ENCODE measurements at regions not wholly inside any gene's neighbourhood (a gene's known extent, or its start where the extent isn't known, plus 50 kb on each side); places are given as distances from the start of the nearest gene placed in this dataset.

DNA sequence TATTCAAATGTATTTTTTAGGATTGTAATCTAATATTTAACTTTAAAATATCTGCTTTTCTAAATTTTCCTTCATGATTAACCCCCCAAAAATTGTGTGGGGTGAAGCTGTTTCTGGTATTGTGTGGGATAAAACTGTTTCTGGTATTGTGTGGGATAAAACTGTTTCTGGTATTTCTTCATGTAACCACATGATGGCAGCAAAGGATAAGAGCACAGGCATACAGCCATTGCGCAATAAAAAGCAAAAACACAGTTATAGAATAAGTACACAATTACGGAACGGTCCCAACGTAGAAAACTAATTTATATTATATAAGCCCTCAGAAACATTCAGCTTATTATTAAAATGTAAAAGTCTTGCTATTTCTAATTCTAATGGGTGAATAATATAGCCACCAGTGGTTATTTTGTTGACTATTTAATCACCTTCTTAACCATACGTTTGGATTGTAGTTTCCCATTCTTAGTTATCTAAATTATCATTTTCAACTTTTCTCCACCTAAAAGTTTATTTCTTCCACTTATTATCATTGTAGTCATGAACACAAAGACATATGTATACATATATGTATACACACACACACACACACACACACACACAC lies 333.9 kb upstream of the FSTL5 start:
- Histone ChIP-seq H3K36me3 (ENCODE audit: control insufficient read depth, insufficient read depth, low read length) (no peaks in the 10 kb centered on the region), H3K27me3 (ENCODE audit: control insufficient read depth, insufficient read depth, low read length) (no peaks in the 10 kb centered on the region), H3K4me3 (ENCODE audit: low read depth in 2 of 2, low read length in 2 of 2) (no peak overlapping the region), H3K4me1 (ENCODE audit: control insufficient read depth, insufficient read depth, low read length) (no peaks in the 10 kb centered on the region), H3K9me3 (ENCODE audit: control insufficient read depth, insufficient read depth, low read depth, low read length) (no peaks in the 10 kb centered on the region), H3K27ac (ENCODE audit: low read length) (no peak overlapping the region)
- TF ChIP-seq CTCF (IDR thresholded peaks at IDR 0.05) (peak; percentile 71; the same call in 1 of the 2 replicates), SIN3A (IDR thresholded peaks at IDR 0.05; ENCODE audit: borderline replicate concordance, insufficient read depth, low read depth, low read length) (no peak)
- intact Hi-C loops (cut with micrococcal nuclease; ENCODE audit: unreplicated experiment), result loop anchor here (2.0 to 10.0 kb wide), 4 partner anchors 540 to 1045 kb away; partner anchors contain the start of gene NPY1R
- CTCF ChIA-PET, result interaction anchor here (1.0 kb wide), 1 partner anchor 835 kb away, joined by 6 read pairs; the partner anchor contains the start of gene NPY1R
- DNase-seq (ENCODE audit: low read depth, low spot score) (no peak), ATAC-seq (peak; percentile 68; the same call in 1 of the 2 replicates)
- POLR2A ChIA-PET, result no interaction called here
- in situ Hi-C loops (cut with HindIII; ENCODE audit: low pct_unique_long_range_greater_than_20kb, low sequenced_read_pairs), result no loop called here
- no TSS peak for BruUV-seq (replicated peaks)

GRCh38 chr4:162494935-162495334 lies 331.1 kb upstream of the FSTL5 start:
- H3K4me1 ChIP-seq (ENCODE audit: control insufficient read depth, insufficient read depth, low read length), result no peaks in the 10 kb centered on the region
- in situ Hi-C loops (cut with HindIII; ENCODE audit: low pct_unique_long_range_greater_than_20kb, low sequenced_read_pairs), result no loop called here
- ATAC-seq (no peak), DNase-seq (ENCODE audit: low read depth, low spot score) (no peak)
- H3K36me3 ChIP-seq (ENCODE audit: control insufficient read depth, insufficient read depth, low read length), result no peaks in the 10 kb centered on the region
- ChIA-PET POLR2A (no interaction called here), CTCF (no interaction called here)
- TF ChIP-seq CTCF (IDR thresholded peaks at IDR 0.05) (no peak), POLR2AphosphoS5 (IDR thresholded peaks at IDR 0.05; ENCODE audit: low read depth, low read length) (no peak), TCF7L2 (IDR thresholded peaks at IDR 0.05; ENCODE audit: low read depth, low read length) (no peak), SIN3A (IDR thresholded peaks at IDR 0.05; ENCODE audit: borderline replicate concordance, insufficient read depth, low read depth, low read length) (no peak)
- TF ChIP-seq, protein P1, sequence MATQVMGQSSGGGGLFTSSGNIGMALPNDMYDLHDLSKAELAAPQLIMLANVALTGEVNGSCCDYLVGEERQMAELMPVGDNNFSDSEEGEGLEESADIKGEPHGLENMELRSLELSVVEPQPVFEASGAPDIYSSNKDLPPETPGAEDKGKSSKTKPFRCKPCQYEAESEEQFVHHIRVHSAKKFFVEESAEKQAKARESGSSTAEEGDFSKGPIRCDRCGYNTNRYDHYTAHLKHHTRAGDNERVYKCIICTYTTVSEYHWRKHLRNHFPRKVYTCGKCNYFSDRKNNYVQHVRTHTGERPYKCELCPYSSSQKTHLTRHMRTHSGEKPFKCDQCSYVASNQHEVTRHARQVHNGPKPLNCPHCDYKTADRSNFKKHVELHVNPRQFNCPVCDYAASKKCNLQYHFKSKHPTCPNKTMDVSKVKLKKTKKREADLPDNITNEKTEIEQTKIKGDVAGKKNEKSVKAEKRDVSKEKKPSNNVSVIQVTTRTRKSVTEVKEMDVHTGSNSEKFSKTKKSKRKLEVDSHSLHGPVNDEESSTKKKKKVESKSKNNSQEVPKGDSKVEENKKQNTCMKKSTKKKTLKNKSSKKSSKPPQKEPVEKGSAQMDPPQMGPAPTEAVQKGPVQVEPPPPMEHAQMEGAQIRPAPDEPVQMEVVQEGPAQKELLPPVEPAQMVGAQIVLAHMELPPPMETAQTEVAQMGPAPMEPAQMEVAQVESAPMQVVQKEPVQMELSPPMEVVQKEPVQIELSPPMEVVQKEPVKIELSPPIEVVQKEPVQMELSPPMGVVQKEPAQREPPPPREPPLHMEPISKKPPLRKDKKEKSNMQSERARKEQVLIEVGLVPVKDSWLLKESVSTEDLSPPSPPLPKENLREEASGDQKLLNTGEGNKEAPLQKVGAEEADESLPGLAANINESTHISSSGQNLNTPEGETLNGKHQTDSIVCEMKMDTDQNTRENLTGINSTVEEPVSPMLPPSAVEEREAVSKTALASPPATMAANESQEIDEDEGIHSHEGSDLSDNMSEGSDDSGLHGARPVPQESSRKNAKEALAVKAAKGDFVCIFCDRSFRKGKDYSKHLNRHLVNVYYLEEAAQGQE (IDR thresholded peaks at IDR 0.05; ENCODE audit: insufficient read depth in 1 of 2, low read depth in 2 of 2, low read length in 1 of 2), result no peak
- H3K9me3 ChIP-seq (ENCODE audit: control insufficient read depth, insufficient read depth, low read depth, low read length), result no peaks in the 10 kb centered on the region
- H3K27me3 ChIP-seq (ENCODE audit: control insufficient read depth, insufficient read depth, low read length), result no peaks in the 10 kb centered on the region
- no peak overlapping the region for H3K27ac ChIP-seq (ENCODE audit: low read length)
- H3K4me3 ChIP-seq (ENCODE audit: low read depth in 2 of 2, low read length in 2 of 2), result no peak overlapping the region
- intact Hi-C loops (cut with micrococcal nuclease; ENCODE audit: unreplicated experiment), result loop anchor here (5.0 to 10.0 kb wide), 3 partner anchors 542 to 1047 kb away; no protein-coding TSS in a partner anchor
- BruUV-seq (replicated peaks), result no TSS peak

Data from Panc1 (cell line).